ENCODE measurements at regions not wholly inside any gene's neighbourhood (a gene's known extent, or its start where the extent isn't known, plus 50 kb on each side); places are given as distances from the start of the nearest gene placed in this dataset.

GRCh38 chr3:157819270-157820156 lies 286.7 kb downstream of the SHOX2 start:
- Histone ChIP-seq H3K4me1 (replicated peaks) (no peaks in the 10 kb centered on the region), H3K27ac (no peak overlapping the region), H3K9me3 (no peaks in the 10 kb centered on the region), H3K4me3 (no peak overlapping the region), H3K36me3 (no peaks in the 10 kb centered on the region), H3K27me3 (replicated peaks; ENCODE audit: insufficient read depth) (no peaks in the 10 kb centered on the region)
- 51% methylated on average over 8 of the region's 8 CpGs for WGBS
- no peak for DNase-seq (ENCODE audit: low spot score)
- intact Hi-C loops (cut with DNase I): no loop called here
- TF ChIP-seq, protein P1, sequence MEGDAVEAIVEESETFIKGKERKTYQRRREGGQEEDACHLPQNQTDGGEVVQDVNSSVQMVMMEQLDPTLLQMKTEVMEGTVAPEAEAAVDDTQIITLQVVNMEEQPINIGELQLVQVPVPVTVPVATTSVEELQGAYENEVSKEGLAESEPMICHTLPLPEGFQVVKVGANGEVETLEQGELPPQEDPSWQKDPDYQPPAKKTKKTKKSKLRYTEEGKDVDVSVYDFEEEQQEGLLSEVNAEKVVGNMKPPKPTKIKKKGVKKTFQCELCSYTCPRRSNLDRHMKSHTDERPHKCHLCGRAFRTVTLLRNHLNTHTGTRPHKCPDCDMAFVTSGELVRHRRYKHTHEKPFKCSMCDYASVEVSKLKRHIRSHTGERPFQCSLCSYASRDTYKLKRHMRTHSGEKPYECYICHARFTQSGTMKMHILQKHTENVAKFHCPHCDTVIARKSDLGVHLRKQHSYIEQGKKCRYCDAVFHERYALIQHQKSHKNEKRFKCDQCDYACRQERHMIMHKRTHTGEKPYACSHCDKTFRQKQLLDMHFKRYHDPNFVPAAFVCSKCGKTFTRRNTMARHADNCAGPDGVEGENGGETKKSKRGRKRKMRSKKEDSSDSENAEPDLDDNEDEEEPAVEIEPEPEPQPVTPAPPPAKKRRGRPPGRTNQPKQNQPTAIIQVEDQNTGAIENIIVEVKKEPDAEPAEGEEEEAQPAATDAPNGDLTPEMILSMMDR (IDR thresholded peaks at IDR 0.05): no peak
- TF ChIP-seq POLR2AphosphoS5 (IDR thresholded peaks at IDR 0.05) (no peak), POLR2A (IDR thresholded peaks at IDR 0.05) (no peak)

- intact Hi-C loops (cut with DNase I): no loop called here
- no peaks in the 10 kb centered on the region for H3K9me3 ChIP-seq
- TF ChIP-seq, protein P1 (IDR thresholded peaks at IDR 0.05): no peak
- TF ChIP-seq POLR2AphosphoS5 (IDR thresholded peaks at IDR 0.05) (no peak), POLR2A (IDR thresholded peaks at IDR 0.05) (no peak)
- H3K27ac ChIP-seq: no peak overlapping the region
- H3K4me3 ChIP-seq: no peak overlapping the region
- no peaks in the 10 kb centered on the region for H3K4me1 ChIP-seq (replicated peaks)
- no peaks in the 10 kb centered on the region for H3K36me3 ChIP-seq
- no peak for DNase-seq (ENCODE audit: low spot score)
- 76% methylated on average over 1 of the region's 1 CpG for WGBS
- no peaks in the 10 kb centered on the region for H3K27me3 ChIP-seq (replicated peaks; ENCODE audit: insufficient read depth)
These were observed 289.3 kb downstream of the SHOX2 start for GRCh38 chr3:157816896-157817295.

DNA sequence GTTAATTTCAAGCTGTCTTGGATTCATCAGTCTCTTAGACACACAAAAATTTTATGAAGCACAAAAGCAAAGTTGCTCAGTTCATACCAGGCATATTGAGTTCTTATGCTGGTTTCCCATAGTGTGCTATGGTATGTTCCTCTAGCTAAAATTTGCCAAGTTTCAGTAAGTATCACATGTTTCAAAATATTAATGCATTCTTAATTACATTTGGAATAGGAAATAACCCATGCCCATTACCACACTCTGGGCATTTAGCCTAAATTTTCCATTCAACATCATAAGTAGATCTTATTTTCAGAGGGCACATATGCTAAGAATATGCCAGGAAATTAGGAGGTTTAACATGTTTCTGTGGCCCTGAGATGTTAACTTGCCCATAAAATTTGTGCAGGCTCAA lies 289.9 kb downstream of the SHOX2 start:
- no peaks in the 10 kb centered on the region for H3K36me3 ChIP-seq
- no peak overlapping the region for H3K27ac ChIP-seq
- H3K9me3 ChIP-seq: no peaks in the 10 kb centered on the region
- H3K27me3 ChIP-seq (replicated peaks; ENCODE audit: insufficient read depth): no peaks in the 10 kb centered on the region
- TF ChIP-seq POLR2A (IDR thresholded peaks at IDR 0.05) (no peak), POLR2AphosphoS5 (IDR thresholded peaks at IDR 0.05) (no peak)
- TF ChIP-seq, protein P1 (IDR thresholded peaks at IDR 0.05): no peak
- no peak overlapping the region for H3K4me3 ChIP-seq
- intact Hi-C loops (cut with DNase I): no loop called here
- no peak for DNase-seq (ENCODE audit: low spot score)
- no peaks in the 10 kb centered on the region for H3K4me1 ChIP-seq (replicated peaks)

GRCh38 chr3:157815739-157816138 lies 290.5 kb downstream of the SHOX2 start:
- TF ChIP-seq POLR2A (IDR thresholded peaks at IDR 0.05): no peak
- TF ChIP-seq, protein P1 (IDR thresholded peaks at IDR 0.05): no peak
- TF ChIP-seq POLR2AphosphoS5 (IDR thresholded peaks at IDR 0.05): no peak
- no peaks in the 10 kb centered on the region for H3K36me3 ChIP-seq
- H3K27me3 ChIP-seq (replicated peaks; ENCODE audit: insufficient read depth): no peaks in the 10 kb centered on the region
- H3K4me3 ChIP-seq: no peak overlapping the region
- WGBS: 76% methylated on average over 3 of the region's 3 CpGs
- DNase-seq (ENCODE audit: low spot score): no peak
- no peaks in the 10 kb centered on the region for H3K4me1 ChIP-seq (replicated peaks)
- intact Hi-C loops (cut with DNase I): no loop called here
- H3K9me3 ChIP-seq: no peaks in the 10 kb centered on the region
- no peak overlapping the region for H3K27ac ChIP-seq

Measured in prostate gland (tissue), 2 donors.